CD1c-positive myeloid dendritic cell (primary cell): ENCODE measurements at regions not wholly inside any gene's neighbourhood (a gene's known extent, or its start where the extent isn't known, plus 50 kb on each side); places are given as distances from the start of the nearest gene placed in this dataset.
A peak's percentile ranks its signal among the peaks of the same experiment; 100 is the strongest.

ENCODE experiments used
- DNase-seq: peaks from one replicate; pipeline ENCODE4 v3.0.0-alpha.2; 2016; ENCODE audit errors: extremely low spot score

DNA sequence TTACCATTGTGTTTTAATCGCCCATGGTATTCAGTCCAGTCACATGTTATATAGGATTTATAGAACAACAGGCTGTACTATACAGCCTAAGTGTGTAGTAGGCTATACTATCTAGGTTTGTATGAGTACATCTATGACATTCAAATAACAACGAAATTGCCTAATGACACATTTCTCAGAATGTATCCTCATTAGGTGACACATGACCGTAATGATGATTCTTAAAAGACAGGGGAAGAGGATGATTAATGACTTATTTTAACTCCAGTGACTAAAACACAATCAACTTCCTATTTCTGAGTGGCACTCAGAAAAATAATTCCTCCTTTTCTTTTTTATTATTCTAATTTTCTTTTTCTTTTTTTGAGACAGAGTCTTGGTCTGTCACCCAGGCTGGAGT lies 63.0 kb upstream of the ACSL3 start:
- peak; percentile 86 for DNase-seq

DNA sequence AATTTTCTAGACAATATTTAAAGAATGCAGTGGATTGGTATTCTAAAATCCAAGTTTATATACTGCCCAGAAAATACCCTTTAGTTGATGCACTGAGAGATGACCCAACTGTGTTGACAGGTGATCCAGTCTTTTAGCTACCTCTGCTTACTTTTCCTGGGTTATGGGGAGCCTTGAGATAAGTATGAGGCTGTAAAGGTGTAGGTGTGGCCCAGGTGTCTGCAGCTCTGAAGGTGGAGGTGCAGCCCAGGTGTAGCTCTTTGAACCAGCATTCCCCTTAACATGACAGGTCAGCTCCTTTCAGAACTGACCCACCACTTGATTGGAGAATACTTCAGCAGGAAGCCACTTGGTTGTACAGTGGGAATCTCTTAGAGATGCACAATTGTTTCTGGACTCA lies 62.3 kb upstream of the ACSL3 start:
- no peak for DNase-seq

DNA sequence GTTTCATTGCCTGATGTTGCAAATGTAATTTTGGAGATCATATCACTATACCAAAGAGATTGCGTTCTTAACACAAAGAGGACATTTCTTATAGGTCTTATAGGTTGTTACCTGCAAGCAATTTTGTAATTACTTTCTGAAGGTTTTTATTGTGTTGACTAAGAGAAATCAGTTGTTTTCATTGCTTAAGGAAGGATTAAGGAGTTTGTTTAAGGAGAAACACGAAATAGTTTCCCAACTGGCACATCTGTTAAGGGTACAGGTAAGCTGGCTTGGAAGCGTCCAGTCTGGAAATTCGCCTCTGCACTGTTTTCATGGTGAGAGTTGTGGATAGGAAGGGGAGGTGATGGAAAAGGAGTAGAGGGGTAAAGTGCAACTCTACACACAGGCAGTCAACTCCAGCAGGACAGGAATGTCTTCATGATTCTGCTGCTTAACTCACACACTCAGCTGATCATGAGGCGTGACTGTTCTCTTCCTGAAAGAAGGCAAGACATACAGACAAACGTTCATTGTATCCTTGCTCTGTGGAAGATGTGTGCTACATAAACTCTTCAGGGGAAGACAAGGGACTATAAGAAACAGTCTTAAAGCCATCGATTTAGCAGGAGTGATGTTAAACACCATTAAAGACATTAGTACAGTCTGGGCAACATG lies 61.4 kb upstream of the ACSL3 start:
- DNase-seq = no peak

DNA sequence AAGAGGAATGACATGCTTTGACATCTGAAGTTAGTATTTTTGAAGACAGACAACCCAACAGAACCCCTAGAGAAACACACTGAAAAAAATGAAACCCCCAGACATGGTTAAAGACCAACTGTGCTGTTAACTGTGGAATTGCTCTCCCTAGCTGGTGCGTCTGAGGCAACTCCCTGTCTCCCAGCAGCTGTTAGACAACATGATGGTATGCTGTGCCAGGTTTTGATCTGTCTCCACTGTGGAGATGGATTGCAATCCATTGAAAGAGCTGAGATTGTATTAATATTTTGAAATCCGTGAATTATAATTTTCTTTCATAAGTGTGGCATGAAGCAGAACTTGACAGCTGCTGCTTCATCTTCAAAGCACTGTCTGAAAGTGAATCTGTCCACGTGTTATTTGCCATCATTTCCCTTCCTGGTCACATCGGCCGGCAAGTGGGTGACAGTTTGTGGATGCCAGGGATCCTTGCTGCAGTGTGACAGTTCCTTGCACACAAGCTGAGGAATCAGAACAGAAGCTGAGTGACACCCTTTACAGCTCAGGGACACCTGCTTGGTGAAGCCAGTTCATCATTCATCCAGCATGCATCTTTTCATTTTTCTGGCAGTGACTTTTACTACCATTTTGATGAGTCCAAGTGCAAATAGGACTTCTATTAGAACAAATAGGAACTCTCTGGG lies 58.2 kb upstream of the ACSL3 start:
- no peak for DNase-seq

DNA sequence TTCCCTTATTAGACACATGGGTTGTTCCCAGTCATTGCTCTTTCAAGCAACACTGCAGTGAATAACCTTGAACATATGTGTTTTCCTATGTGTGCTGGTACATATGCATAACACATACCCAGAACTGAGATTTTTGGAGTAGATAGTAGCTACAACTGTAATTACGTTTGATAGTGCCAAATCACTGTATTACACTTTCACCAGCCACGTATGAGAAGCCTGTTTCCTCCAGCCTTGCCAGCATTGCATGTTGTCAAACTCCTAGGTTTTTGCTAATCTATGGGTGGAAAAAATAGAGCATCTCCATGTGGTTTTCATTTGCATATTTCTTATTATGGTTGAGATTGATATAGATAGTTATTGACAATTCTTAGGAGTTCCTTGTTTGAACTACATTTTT lies 56.5 kb upstream of the ACSL3 start:
- no peak for DNase-seq

DNA sequence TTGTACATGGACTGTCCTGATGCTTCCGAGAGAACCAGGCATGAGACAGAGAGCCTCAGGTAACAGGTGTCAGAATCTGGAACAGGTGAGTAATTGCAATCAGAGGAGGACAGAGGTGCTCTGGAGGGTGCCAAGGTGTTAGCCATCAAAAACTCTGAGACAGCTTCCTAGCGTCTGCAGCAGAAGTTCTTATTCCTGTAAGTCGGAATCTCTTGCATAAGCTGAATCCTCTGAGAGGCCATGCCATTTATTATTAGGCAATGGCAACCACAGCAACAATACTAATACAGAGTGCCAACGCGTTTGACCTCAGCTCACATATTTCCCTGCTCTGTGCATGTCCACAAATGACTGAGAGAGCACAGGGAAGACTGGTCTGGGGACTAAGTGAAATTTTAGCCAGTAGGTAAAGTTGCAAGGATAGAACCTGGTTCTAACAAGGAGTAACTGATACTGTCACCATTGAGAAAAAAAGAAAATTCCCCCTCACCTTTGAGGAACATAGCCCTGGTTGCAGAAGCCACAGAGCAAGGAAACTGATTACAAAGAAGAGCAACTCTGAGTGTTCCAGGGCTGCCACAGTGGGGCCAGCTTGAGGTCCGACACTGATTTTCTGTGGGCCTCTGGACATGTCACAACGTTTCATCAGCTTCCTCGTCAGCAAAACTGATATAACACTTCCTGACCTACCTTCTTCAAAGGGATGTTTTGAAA lies 55.1 kb upstream of the ACSL3 start:
- peak; percentile 81 for DNase-seq

DNA sequence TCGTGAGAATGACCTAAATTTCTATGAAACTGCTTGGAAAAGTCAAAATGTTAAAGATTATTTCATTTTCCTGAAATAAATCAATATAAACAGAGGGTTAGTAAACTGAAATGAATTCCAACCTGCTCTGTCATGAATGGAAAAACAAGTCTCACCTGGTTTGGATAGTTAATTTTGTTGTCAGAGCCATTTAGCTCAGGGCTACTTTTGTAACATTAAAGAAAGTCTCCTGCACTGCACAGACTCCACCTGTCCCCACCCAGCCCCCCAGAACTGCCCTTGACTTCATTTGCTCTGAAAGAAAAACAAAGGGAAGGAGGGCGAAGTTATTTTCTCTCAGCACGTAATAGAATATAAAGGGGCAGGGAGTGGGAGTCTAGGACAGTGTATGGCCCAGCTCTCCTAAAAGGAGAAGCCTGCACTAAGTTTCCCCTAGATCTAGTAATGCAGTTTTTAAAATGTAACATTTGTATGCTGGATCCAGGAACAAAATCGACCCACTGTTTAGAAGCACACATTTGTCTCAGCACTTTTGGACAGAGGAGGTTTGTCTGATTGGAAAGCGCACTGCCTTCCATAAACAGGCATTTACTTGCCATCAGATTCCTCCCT lies 54.2 kb upstream of the ACSL3 start:
- no peak for DNase-seq

DNA sequence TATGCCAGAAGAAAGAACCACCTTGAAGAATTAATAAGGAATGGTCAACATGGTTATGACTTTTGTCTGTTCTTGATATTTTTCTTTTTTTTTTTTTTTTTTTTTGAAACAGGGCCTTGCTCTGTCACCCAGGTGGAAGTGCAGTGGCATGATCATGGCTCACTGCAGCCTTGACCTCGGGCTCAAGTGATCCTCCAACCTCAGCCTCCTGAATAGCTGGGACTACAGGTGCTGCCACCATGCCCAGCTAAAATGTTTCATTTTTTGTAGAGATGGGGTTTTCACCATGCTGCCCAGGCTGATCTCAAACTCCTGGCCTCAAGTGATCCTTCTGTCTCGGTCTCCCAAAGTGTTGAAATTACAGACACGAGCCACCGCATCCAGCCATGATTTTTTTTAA lies 53.4 kb upstream of the ACSL3 start:
- DNase-seq = no peak

DNA sequence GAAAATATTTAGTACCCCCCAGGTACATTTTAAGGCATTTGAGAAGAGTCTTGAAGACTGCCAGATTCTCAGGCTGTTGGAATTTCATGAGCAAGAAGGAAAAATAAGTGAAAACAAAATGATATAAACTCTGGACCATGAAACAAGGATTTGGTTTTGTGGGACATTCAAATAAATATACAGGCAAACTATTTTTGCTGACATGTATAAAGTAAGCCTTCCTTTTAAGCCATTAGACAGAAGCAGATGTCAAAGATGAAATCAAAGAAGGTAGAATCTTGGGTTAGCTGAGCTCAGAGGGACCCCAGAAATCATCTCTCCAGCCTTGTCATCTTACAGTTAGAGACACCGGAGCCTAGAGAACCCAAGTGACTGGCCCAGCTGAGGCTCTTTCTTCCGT lies 51.3 kb upstream of the ACSL3 start:
- DNase-seq = no peak

DNA sequence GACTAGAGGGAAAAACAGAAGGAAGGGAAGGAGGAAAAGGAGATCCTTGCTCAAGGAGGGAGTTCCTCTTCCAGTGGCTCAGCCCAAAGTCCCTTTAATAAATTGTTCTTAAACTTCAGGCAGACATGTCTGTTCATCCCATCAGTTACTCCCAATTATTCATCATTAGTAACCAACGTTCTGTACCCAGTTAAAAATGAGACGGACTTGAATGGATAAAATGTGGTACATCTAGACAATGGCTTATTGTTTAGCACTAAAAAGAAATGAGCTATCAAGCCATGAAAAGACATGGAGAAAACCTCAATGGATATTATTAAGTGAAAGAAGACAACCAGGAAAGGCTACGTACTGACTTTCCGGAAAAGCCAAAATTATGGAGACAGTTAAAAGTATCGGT lies 50.8 kb upstream of the ACSL3 start:
- no peak for DNase-seq
